ENCODE measurements at regions not wholly inside any gene's neighbourhood (a gene's known extent, or its start where the extent isn't known, plus 50 kb on each side); places are given as distances from the start of the nearest gene placed in this dataset.

DNA sequence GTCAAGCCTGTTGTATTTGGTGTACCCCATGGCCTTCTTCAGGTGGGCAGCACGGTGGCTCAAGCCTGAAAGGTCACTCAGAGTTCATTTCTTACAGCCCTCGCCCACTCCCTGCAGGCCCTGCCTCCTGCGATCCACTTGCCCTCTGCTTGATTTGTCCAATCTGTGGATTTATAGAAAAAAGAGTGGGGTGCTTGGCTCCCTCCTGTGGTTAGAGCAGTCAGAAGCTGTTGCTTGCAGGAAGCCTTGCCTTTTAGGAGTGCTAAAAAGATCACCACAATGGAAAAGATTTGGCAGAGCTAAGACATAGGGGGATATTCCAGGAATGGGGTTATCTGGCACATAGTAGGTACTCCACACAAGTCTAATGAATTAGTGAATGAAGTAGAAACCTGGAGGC, 108.0 kb upstream of the TRABD2B start:
- Mint-ChIP-seq H3K36me3 (ENCODE audit: low read depth) (no peaks in the 10 kb centered on the region), H3K27ac (no peak overlapping the region), H3K9me3 (no peaks in the 10 kb centered on the region), H3K27me3 (ENCODE audit: low read depth) (peaks cover 3% of the 10 kb centered on the region), H3K4me3 (ENCODE audit: low read depth) (no peak overlapping the region), H3K4me1 (ENCODE audit: low read depth) (no peaks in the 10 kb centered on the region)
- intact Hi-C loops (cut with micrococcal nuclease) = no loop called here
- DNase-seq (ENCODE audit: low spot score) = no peak

DNA sequence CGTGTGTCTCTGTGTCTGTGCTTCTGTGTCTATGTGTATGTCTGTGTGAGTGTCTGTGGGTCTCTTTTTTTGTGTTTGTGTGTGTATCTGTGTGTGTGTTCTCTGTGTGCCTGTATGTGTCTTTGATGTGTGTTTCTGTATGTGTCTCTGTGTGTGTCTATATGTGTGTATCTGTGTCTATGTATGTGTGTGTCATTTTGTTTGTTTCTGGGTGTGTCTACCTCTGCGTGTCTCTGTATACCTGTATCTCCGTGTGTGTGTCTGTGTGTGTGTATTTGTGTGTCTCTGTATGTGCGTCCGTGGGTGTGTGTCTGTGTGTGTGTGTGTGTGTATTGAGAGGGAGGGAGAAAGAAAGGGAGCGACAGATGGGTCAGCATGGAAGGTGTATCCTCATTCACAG, 106.3 kb upstream of the TRABD2B start:
- intact Hi-C loops (cut with micrococcal nuclease) = no loop called here
- DNase-seq (ENCODE audit: low spot score) = no peak
- no peak overlapping the region for H3K27ac Mint-ChIP-seq
- H3K9me3 Mint-ChIP-seq = no peaks in the 10 kb centered on the region
- no peaks in the 10 kb centered on the region for H3K4me1 Mint-ChIP-seq (ENCODE audit: low read depth)
- H3K36me3 Mint-ChIP-seq (ENCODE audit: low read depth) = no peaks in the 10 kb centered on the region
- H3K27me3 Mint-ChIP-seq (ENCODE audit: low read depth) = no peaks in the 10 kb centered on the region
- H3K4me3 Mint-ChIP-seq (ENCODE audit: low read depth) = no peak overlapping the region

GRCh38 chr1:48102766-48103165, 105.6 kb upstream of the TRABD2B start:
- no peaks in the 10 kb centered on the region for H3K36me3 Mint-ChIP-seq (ENCODE audit: low read depth)
- H3K4me3 Mint-ChIP-seq (ENCODE audit: low read depth) = no peak overlapping the region
- H3K9me3 Mint-ChIP-seq = no peaks in the 10 kb centered on the region
- intact Hi-C loops (cut with micrococcal nuclease) = no loop called here
- no peaks in the 10 kb centered on the region for H3K4me1 Mint-ChIP-seq (ENCODE audit: low read depth)
- H3K27ac Mint-ChIP-seq = no peak overlapping the region
- DNase-seq (ENCODE audit: low spot score) = no peak
- no peaks in the 10 kb centered on the region for H3K27me3 Mint-ChIP-seq (ENCODE audit: low read depth)

DNA sequence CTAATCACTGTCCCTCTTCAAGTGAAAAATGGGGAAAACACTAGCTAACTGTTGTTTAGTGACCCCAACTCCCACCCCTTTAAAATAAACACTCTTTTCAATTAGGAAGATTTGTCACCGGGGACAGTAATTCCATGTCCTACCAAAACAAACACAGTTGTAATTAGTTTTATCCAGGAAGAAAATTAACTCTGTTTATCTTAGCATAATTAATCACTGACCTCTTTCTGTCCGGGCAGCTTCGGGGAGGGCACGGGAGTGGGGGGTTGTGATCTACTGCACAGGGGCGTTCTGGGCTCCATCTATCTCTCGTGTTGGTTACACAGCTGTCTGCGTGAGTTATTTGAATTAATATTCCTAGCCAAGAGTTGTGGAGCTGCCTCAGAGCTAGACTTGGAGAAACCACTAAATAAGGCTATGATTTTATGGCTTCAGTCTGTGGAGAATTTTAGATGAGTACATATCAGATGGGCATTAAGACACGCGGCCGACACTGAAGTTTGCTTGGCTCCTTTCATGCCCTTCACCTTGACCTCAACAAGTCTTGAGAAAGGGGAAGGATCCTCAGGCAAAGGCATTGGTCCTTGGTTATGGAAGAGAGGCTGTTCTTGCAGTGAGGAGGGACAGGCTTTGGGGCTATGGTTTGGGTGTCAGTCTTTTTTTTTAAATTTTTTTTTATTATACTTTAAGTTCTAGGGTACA, 102.0 kb upstream of the TRABD2B start:
- Mint-ChIP-seq H3K27me3 (ENCODE audit: low read depth) (peaks cover under 1% of the 10 kb centered on the region), H3K27ac (no peak overlapping the region), H3K9me3 (no peaks in the 10 kb centered on the region), H3K4me3 (ENCODE audit: low read depth) (no peak overlapping the region), H3K4me1 (ENCODE audit: low read depth) (no peaks in the 10 kb centered on the region), H3K36me3 (ENCODE audit: low read depth) (no peaks in the 10 kb centered on the region)
- DNase-seq (ENCODE audit: low spot score) = no peak
- intact Hi-C loops (cut with micrococcal nuclease) = no loop called here

DNA sequence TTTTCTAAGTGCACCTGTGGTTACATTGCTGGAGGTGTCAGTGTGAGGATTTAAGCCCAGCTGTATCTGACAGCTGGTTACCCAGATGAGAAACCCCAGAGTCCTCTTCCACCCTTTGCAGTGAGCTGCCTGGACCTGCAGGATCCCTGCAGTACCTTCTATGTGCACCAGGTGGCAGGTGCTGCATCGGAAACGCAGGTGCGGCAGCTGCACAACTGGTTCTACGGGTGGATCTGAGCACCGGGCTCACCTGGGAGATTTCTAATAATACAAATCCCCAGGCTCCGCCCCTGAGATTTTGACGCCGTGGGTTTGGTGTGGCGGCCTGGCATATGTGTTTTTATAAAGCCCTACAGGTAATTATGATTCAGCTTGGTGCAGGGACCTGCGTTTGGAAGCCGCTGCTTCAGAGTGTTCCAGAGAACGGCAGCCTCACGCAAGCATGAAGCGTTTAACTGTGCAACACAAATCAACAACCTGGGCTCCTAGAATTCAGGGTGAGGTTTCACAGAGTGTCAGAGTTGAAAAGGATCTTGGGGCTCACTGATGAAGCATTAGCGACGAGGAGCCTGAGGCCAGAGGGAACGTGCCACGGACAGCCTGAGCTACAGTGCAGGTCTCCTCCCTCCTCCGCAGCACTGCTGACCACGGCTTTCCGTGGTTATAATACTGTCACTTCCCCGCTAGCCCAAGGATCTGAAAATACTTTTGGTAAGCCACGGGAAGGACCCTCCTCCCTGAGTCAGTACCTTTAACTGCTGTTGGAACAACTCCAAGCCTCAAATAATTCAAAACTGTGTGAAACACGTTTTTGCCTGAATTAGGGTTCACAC, 96.7 kb upstream of the TRABD2B start:
- Mint-ChIP-seq H3K4me3 (ENCODE audit: low read depth) (no peak overlapping the region), H3K27me3 (ENCODE audit: low read depth) (peaks cover 13% of the 10 kb centered on the region), H3K36me3 (ENCODE audit: low read depth) (no peaks in the 10 kb centered on the region), H3K4me1 (ENCODE audit: low read depth) (no peaks in the 10 kb centered on the region), H3K9me3 (no peaks in the 10 kb centered on the region), H3K27ac (no peak overlapping the region)
- DNase-seq (ENCODE audit: low spot score) = peak; percentile 55
- intact Hi-C loops (cut with micrococcal nuclease) = loop anchor here (5.0 kb wide), 2 partner anchors 108 to 143 kb away; no protein-coding TSS in a partner anchor

- intact Hi-C loops (cut with micrococcal nuclease) = loop anchor here (5.0 kb wide), 2 partner anchors 109 to 144 kb away; no protein-coding TSS in a partner anchor
- Mint-ChIP-seq H3K9me3 (no peaks in the 10 kb centered on the region), H3K27me3 (ENCODE audit: low read depth) (peaks cover 13% of the 10 kb centered on the region), H3K4me1 (ENCODE audit: low read depth) (no peaks in the 10 kb centered on the region), H3K4me3 (ENCODE audit: low read depth) (no peak overlapping the region), H3K27ac (no peak overlapping the region), H3K36me3 (ENCODE audit: low read depth) (no peaks in the 10 kb centered on the region)
- no peak for DNase-seq (ENCODE audit: low spot score)
These were observed 96.0 kb upstream of the TRABD2B start for GRCh38 chr1:48093147-48093546.

- no peak overlapping the region for H3K4me3 Mint-ChIP-seq (ENCODE audit: low read depth)
- intact Hi-C loops (cut with micrococcal nuclease) = loop anchor here (5.0 kb wide), 2 partner anchors 110 to 145 kb away; no protein-coding TSS in a partner anchor
- no peaks in the 10 kb centered on the region for H3K36me3 Mint-ChIP-seq (ENCODE audit: low read depth)
- H3K9me3 Mint-ChIP-seq = no peaks in the 10 kb centered on the region
- H3K4me1 Mint-ChIP-seq (ENCODE audit: low read depth) = no peaks in the 10 kb centered on the region
- no peak for DNase-seq (ENCODE audit: low spot score)
- peaks cover 13% of the 10 kb centered on the region for H3K27me3 Mint-ChIP-seq (ENCODE audit: low read depth)
- no peak overlapping the region for H3K27ac Mint-ChIP-seq
These were observed 95.2 kb upstream of the TRABD2B start for GRCh38 chr1:48092401-48092800.

DNA sequence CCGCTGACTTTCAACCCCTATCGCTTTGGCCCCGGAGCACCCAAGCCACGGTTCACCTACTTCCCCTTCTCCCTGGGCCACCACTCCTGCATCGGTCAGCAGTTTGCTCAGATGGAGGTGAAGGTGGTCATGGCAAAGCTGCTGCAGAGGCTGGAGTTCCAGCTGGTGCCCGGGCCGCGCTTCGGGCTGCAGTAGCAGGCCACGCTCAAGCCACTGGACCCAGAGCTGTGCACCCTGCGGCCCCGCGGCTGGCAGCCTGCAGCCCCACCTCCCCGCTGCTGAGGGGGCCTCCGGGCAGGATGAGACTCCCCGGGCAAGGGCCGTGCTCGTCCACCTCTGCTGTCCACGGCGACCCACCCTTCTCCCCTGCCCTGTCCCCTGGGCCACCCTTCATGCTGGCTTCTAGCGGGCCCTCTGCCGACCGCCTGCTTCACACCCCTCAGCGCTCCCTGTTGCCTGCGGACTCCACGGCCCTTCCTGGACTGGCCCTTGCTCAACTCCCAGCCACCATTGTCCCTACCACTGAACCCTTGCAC, 92.2 kb upstream of the TRABD2B start:
- Mint-ChIP-seq H3K4me3 (ENCODE audit: low read depth) (no peak overlapping the region), H3K36me3 (ENCODE audit: low read depth) (no peaks in the 10 kb centered on the region), H3K4me1 (ENCODE audit: low read depth) (no peaks in the 10 kb centered on the region), H3K27ac (no peak overlapping the region), H3K27me3 (ENCODE audit: low read depth) (peaks cover 14% of the 10 kb centered on the region), H3K9me3 (no peaks in the 10 kb centered on the region)
- intact Hi-C loops (cut with micrococcal nuclease) = no loop called here
- no peak for DNase-seq (ENCODE audit: low spot score)

- intact Hi-C loops (cut with micrococcal nuclease) = no loop called here
- H3K4me3 Mint-ChIP-seq (ENCODE audit: low read depth) = no peak overlapping the region
- H3K9me3 Mint-ChIP-seq = no peaks in the 10 kb centered on the region
- H3K27me3 Mint-ChIP-seq (ENCODE audit: low read depth) = peaks cover 1% of the 10 kb centered on the region
- no peak for DNase-seq (ENCODE audit: low spot score)
- H3K27ac Mint-ChIP-seq = no peak overlapping the region
- no peaks in the 10 kb centered on the region for H3K4me1 Mint-ChIP-seq (ENCODE audit: low read depth)
- H3K36me3 Mint-ChIP-seq (ENCODE audit: low read depth) = no peaks in the 10 kb centered on the region
These were observed 87.6 kb upstream of the TRABD2B start for GRCh38 chr1:48084826-48085225.

DNA sequence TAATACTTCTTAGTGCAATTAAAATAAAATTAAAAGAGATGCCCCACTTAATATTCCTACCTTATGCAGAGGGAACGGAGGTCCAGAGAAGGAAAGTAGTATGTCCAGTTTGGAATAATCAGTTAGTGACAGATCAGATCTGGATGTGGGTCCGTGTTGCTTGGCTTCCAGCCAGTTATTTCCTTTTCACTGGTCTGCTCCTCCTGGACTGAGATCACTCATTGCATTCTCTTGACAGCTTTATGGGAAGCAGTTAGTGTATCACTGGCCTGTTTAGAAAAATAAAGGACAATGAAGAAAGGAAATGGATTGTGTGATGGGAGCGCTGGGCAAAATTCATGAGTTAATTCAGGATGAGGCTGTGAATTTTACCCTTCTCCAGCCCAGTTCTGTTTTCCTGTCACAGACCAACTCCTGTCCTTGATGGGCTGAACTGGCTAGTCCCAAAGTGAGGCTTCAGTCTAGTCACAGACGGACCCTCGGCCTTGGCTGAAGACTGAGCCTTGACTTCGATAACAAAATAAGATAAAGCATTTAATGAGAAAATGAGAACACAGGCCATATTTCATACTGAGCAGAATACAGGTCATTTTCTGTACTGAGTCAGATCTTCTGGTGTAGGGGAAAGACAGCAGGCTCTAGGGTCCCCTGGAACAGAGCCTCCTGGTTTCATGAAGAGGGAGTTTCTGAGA, 85.2 kb upstream of the TRABD2B start:
- intact Hi-C loops (cut with micrococcal nuclease) = no loop called here
- Mint-ChIP-seq H3K9me3 (no peaks in the 10 kb centered on the region), H3K27ac (no peak overlapping the region), H3K36me3 (ENCODE audit: low read depth) (no peaks in the 10 kb centered on the region), H3K4me1 (ENCODE audit: low read depth) (no peaks in the 10 kb centered on the region), H3K4me3 (ENCODE audit: low read depth) (no peak overlapping the region), H3K27me3 (ENCODE audit: low read depth) (peaks cover 1% of the 10 kb centered on the region)
- no peak for DNase-seq (ENCODE audit: low spot score)

DNA sequence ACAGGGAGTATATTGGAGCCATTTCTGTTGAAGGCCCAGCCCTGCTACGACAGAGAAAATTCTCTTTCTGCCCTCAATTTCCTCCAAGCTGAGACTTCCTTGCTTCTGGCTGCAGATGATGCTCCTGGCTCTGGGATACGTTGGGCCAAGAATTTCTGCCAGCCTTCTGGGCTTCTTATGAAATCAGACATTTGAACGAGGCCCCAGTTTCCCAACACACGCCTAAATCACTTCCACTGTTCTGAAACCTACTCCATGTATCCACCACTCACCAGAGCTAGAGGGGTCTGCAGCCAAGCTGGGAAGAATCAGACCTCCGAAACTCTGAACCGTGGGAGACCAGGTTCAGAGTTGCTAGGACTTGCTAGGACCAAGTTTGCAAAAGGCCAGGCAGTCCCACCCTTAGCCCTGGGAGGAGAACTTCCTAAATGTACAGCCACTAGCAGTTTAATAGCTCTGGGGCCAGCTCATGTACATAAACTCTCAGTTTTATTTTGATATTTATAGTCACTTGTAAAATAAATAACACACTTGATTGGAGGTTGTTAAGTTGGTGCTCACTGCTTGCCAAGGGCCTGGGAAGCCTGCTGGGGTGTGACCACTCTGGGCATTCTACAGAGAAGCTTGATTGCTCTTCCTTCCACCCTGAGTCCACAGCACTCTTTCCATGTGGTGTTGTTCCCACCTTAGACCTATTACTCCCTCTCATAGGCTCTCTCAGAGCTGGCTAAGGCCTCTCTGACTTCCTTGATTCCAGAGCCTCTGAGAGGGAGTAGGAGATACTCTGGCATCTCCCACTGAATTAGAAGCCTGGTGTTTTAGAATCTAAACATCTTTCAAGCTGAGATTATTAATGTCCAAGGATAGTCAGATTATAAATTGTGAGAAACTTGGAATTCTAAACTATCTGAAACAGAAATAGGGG, 83.4 kb upstream of the TRABD2B start:
- H3K36me3 Mint-ChIP-seq (ENCODE audit: low read depth) = no peaks in the 10 kb centered on the region
- H3K4me1 Mint-ChIP-seq (ENCODE audit: low read depth) = no peaks in the 10 kb centered on the region
- no peak for DNase-seq (ENCODE audit: low spot score)
- H3K4me3 Mint-ChIP-seq (ENCODE audit: low read depth) = no peak overlapping the region
- intact Hi-C loops (cut with micrococcal nuclease) = no loop called here
- no peaks in the 10 kb centered on the region for H3K9me3 Mint-ChIP-seq
- no peak overlapping the region for H3K27ac Mint-ChIP-seq
- peaks cover 4% of the 10 kb centered on the region for H3K27me3 Mint-ChIP-seq (ENCODE audit: low read depth)

DNA sequence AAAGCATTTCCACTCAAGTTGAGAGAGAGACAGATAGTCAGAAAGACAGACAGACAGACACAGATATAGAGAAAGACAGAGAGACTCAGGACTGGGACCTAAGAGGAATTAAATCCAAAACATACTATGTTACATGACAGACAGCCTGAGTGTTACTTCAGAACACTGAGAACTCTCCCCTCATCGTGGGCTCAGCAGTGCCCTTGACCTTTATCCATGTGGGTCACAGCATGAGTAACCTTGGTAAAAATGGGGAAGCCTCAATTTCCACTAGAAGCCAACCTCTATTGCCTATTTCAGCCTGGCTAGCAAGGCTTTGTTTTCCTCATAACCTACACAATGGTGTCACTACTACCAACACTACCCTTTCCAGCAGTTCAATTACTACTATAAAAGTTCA, 81.9 kb upstream of the TRABD2B start:
- Mint-ChIP-seq H3K27ac (no peak overlapping the region), H3K9me3 (no peaks in the 10 kb centered on the region), H3K4me3 (ENCODE audit: low read depth) (no peak overlapping the region), H3K27me3 (ENCODE audit: low read depth) (peaks cover 2% of the 10 kb centered on the region), H3K4me1 (ENCODE audit: low read depth) (no peaks in the 10 kb centered on the region), H3K36me3 (ENCODE audit: low read depth) (no peaks in the 10 kb centered on the region)
- no peak for DNase-seq (ENCODE audit: low spot score)
- intact Hi-C loops (cut with micrococcal nuclease) = no loop called here

Measured in activated T-helper 2 cell treated with anti-CD3 and anti-CD28 coated beads, Interferon-gamma antibody, Interleukin-2, Interleukin-4, amounts not matched to agents 10 μg/mL and 5 μg/mL and 100 μg/mL, durations not matched to agents 14 hours and 24 hours and 36 hours (primary cell).